CD4-positive, alpha-beta T cell (primary cell): ENCODE measurements at regions not wholly inside any gene's neighbourhood (a gene's known extent, or its start where the extent isn't known, plus 50 kb on each side); places are given as distances from the start of the nearest gene placed in this dataset.

Source experiments
- ATAC-seq: fragments of 200-7000 bp; cut with Tn5 transposase; one replicate; pipeline ENCODE4 v1.10.0; 2022; ENCODE audit warnings: mild to moderate bottlenecking; ENCODE audit not compliant: poor library complexity
- CTCF ChIA-PET: fragments of 350-600 bp; sonication (Branson Sonifier 250); formaldehyde crosslinking; loops from one replicate; lab custom pipeline; 2021; ENCODE audit warnings: antibody characterized with exemption, inconsistent platforms; lab: Charles Lee
- POLR2A ChIA-PET: fragments of 350-600 bp; sonication (Branson Sonifier 250); formaldehyde crosslinking; loops from one replicate; lab custom pipeline; 2021; ENCODE audit warnings: antibody characterized with exemption, inconsistent platforms; lab: Charles Lee
- DNase-seq, 14 experiments: peaks; one replicate each; pipeline ENCODE4 v3.0.0-alpha.2; 2013 to 2020; ENCODE audit warnings: mixed read lengths in 2 of 14
- H3K27ac ChIP-seq, 2 donors: one replicate each; pipeline versions ENCODE4 v1.5.1 to v1.7.0; 2013; ENCODE audit warnings: low read length in 2 of 2, low read depth in 1 of 2, mild to moderate bottlenecking in 1 of 2
- H3K27me3 ChIP-seq, 2 experiments: 1 replicate in 1 of 2; 2 replicates in 1 of 2; pipeline versions ENCODE4 v1.6.1 to v1.7.0; 2013; ENCODE audit warnings: low read length in 2 of 2, control low read depth in 1 of 2, mild to moderate bottlenecking in 1 of 2, moderate library complexity in 1 of 2; ENCODE audit not compliant: insufficient read depth in 2 of 2, control insufficient read depth in 1 of 2
- H3K36me3 ChIP-seq: one replicate; pipeline ENCODE4 v1.6.1; 2013; ENCODE audit warnings: low read length, control low read depth; ENCODE audit not compliant: insufficient read depth
- H3K4me1 ChIP-seq: one replicate; pipeline ENCODE4 v1.6.1; 2013; ENCODE audit warnings: low read length, control low read depth; ENCODE audit not compliant: insufficient read depth
- H3K4me3 ChIP-seq: one replicate; pipeline ENCODE4 v1.5.1; 2013; ENCODE audit warnings: mild to moderate bottlenecking, low read length, moderate library complexity
- H3K9me3 ChIP-seq, 2 experiments: 1 replicate in 1 of 2; 2 replicates in 1 of 2; pipeline versions ENCODE4 v1.6.1 to v1.7.0; 2013; ENCODE audit warnings: low read length in 2 of 2, mild to moderate bottlenecking in 2 of 2, control low read depth in 1 of 2, moderate library complexity in 1 of 2; ENCODE audit not compliant: control insufficient read depth in 1 of 2, insufficient read depth in 1 of 2
- H3K27ac Mint-ChIP-seq: one replicate; pipeline ENCODE4 v1.8.0; 2020; ENCODE audit warnings: mixed read lengths
- H3K27me3 Mint-ChIP-seq: one replicate; pipeline ENCODE4 v1.8.0; 2021; ENCODE audit warnings: mixed read lengths
- H3K36me3 Mint-ChIP-seq: one replicate; pipeline ENCODE4 v1.8.0; 2021; ENCODE audit warnings: low read depth, mixed read lengths
- H3K4me1 Mint-ChIP-seq: one replicate; pipeline ENCODE4 v1.8.0; 2021; ENCODE audit warnings: low read depth, mixed read lengths
- H3K4me3 Mint-ChIP-seq: one replicate; pipeline ENCODE4 v1.8.0; 2020; ENCODE audit warnings: mild to moderate bottlenecking, mixed read lengths
- H3K9me3 Mint-ChIP-seq: one replicate; pipeline ENCODE4 v1.8.0; 2020; ENCODE audit warnings: mixed read lengths
- CTCF ChIP-seq: fragments of 200-600 bp; IDR thresholded peaks from one replicate; pipeline ENCODE4 v1.8.0; 2022; ENCODE audit warnings: antibody characterized with exemption, mild to moderate bottlenecking
- intact Hi-C, 2 experiments: fragments of 100-400 bp; cut with DNase I in 1 of 2; cut with micrococcal nuclease in 1 of 2; formaldehyde crosslinking; loops; one replicate each; pipeline versions ENCODE4 v1.15.1 to v1.9.0; 2023 to 2025; cut with DNase I, micrococcal nuclease

GRCh38 chr13:22589880-22590279 is 590.9 kb upstream of the SGCG start:
- intact Hi-C loops, result no loop called here
- Mint-ChIP-seq H3K9me3 (peaks cover 6% of the 10 kb centered on the region), H3K4me1 (no peaks in the 10 kb centered on the region), H3K4me3 (no peak overlapping the region), H3K36me3 (no peaks in the 10 kb centered on the region), H3K27ac (no peak overlapping the region), H3K27me3 (no peaks in the 10 kb centered on the region)
- CTCF ChIA-PET, result no interaction called here
- no peak for ATAC-seq
- H3K27me3 ChIP-seq, result no peaks in the 10 kb centered on the region
- peaks cover 0 to 8% of the 10 kb centered on the region in 2 experiments for H3K9me3 ChIP-seq
- no peaks in the 10 kb centered on the region for H3K4me1 ChIP-seq
- no peak for TF ChIP-seq CTCF
- H3K36me3 ChIP-seq, result no peaks in the 10 kb centered on the region
- H3K27ac ChIP-seq, result no peak overlapping the region
- H3K4me3 ChIP-seq, result no peak overlapping the region
- POLR2A ChIA-PET, result no interaction called here
- DNase-seq, result no peak

GRCh38 chr13:22592515-22592914 is 588.3 kb upstream of the SGCG start:
- ATAC-seq (no peak), DNase-seq (no peak)
- H3K27ac Mint-ChIP-seq, result no peak overlapping the region
- no peaks in the 10 kb centered on the region for H3K27me3 ChIP-seq
- H3K27ac ChIP-seq, result no peak overlapping the region
- intact Hi-C loops, result no loop called here
- H3K9me3 Mint-ChIP-seq, result peaks cover 2% of the 10 kb centered on the region
- no peak for TF ChIP-seq CTCF
- ChIA-PET POLR2A (no interaction called here), CTCF (no interaction called here)
- no peaks in the 10 kb centered on the region for H3K36me3 ChIP-seq
- H3K27me3 Mint-ChIP-seq, result no peaks in the 10 kb centered on the region
- no peak overlapping the region for H3K4me3 Mint-ChIP-seq
- H3K4me1 ChIP-seq, result no peaks in the 10 kb centered on the region
- H3K9me3 ChIP-seq, result peaks cover 0 to 4% of the 10 kb centered on the region in 2 experiments
- no peaks in the 10 kb centered on the region for H3K36me3 Mint-ChIP-seq
- no peaks in the 10 kb centered on the region for H3K4me1 Mint-ChIP-seq
- H3K4me3 ChIP-seq, result no peak overlapping the region

GRCh38 chr13:22594041-22594440 is 586.7 kb upstream of the SGCG start:
- CTCF ChIA-PET, result no interaction called here
- Mint-ChIP-seq H3K36me3 (no peaks in the 10 kb centered on the region), H3K4me1 (no peaks in the 10 kb centered on the region), H3K9me3 (peaks cover 2% of the 10 kb centered on the region), H3K27me3 (no peaks in the 10 kb centered on the region), H3K4me3 (no peak overlapping the region), H3K27ac (no peak overlapping the region)
- TF ChIP-seq CTCF, result no peak
- no peak for DNase-seq
- Histone ChIP-seq H3K36me3 (no peaks in the 10 kb centered on the region), H3K9me3 (peaks cover 0 to 4% of the 10 kb centered on the region in 2 experiments), H3K4me3 (no peak overlapping the region), H3K27me3 (no peaks in the 10 kb centered on the region), H3K27ac (no peak overlapping the region), H3K4me1 (no peaks in the 10 kb centered on the region)
- intact Hi-C loops, result no loop called here
- POLR2A ChIA-PET, result no interaction called here
- no peak for ATAC-seq
